ENCODE measurements at regions not wholly inside any gene's neighbourhood (a gene's known extent, or its start where the extent isn't known, plus 50 kb on each side); places are given as distances from the start of the nearest gene placed in this dataset.

DNA sequence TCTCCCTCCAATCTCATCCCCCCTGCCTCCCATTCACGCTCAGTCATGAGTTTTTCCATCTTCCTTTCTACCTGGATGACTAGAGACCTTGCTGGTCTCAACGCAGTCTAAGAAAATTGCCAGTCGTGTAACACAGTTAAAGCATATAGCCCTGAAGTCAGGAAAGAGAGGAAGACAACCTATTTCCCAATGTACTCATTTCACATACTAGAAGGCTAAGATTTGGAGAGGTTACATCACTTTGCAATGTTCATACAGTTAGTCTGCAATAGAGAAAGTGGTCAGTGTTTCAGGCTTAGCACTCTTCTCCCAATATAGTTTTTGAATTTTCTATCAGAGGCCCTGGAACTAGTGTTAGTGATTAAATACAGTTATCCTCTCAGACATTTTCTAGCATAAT is 278.6 kb downstream of the EDEM1 start:
- no peak for DNase-seq
- Histone ChIP-seq H3K36me3 (no peaks in the 10 kb centered on the region), H3K27ac (no peak overlapping the region), H3K27me3 (ENCODE audit: insufficient read depth, low read depth, severe bottlenecking) (peaks cover 33% of the 10 kb centered on the region), H3K9me3 (ENCODE audit: severe bottlenecking) (no peaks in the 10 kb centered on the region), H3K4me3 (ENCODE audit: low read depth, low read length) (no peak overlapping the region)
- TF ChIP-seq, protein P1, sequence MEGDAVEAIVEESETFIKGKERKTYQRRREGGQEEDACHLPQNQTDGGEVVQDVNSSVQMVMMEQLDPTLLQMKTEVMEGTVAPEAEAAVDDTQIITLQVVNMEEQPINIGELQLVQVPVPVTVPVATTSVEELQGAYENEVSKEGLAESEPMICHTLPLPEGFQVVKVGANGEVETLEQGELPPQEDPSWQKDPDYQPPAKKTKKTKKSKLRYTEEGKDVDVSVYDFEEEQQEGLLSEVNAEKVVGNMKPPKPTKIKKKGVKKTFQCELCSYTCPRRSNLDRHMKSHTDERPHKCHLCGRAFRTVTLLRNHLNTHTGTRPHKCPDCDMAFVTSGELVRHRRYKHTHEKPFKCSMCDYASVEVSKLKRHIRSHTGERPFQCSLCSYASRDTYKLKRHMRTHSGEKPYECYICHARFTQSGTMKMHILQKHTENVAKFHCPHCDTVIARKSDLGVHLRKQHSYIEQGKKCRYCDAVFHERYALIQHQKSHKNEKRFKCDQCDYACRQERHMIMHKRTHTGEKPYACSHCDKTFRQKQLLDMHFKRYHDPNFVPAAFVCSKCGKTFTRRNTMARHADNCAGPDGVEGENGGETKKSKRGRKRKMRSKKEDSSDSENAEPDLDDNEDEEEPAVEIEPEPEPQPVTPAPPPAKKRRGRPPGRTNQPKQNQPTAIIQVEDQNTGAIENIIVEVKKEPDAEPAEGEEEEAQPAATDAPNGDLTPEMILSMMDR (IDR thresholded peaks at IDR 0.05; ENCODE audit: low read depth, low read length), result no peak

DNA sequence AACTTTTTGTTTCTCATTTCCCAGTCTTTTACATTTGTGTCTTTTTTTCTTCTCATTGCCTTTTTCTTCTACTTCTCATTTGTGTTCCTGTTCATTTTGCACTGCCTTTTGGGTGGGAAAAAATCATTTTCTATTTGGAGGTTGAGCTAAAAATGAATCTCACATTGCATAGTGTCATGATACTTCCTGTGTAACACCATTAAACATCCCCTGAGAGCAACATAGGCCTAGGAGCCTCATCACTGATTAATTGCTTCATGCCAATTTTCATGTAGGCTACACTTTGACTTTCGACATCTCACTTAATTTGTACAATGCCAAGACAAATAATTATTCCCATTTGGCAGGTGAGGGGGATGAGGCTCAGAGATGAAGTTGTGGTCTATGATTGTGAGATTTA is 279.2 kb downstream of the EDEM1 start:
- no peaks in the 10 kb centered on the region for H3K36me3 ChIP-seq
- H3K4me3 ChIP-seq (ENCODE audit: low read depth, low read length), result no peak overlapping the region
- TF ChIP-seq, protein P1 (IDR thresholded peaks at IDR 0.05; ENCODE audit: low read depth, low read length), result no peak
- peaks cover 32% of the 10 kb centered on the region for H3K27me3 ChIP-seq (ENCODE audit: insufficient read depth, low read depth, severe bottlenecking)
- H3K9me3 ChIP-seq (ENCODE audit: severe bottlenecking), result no peaks in the 10 kb centered on the region
- no peak overlapping the region for H3K27ac ChIP-seq
- DNase-seq, result no peak

GRCh38 chr3:5473471-5473870 is 286.0 kb downstream of the EDEM1 start:
- no peak overlapping the region for H3K27ac ChIP-seq
- TF ChIP-seq, protein P1 (IDR thresholded peaks at IDR 0.05; ENCODE audit: low read depth, low read length), result no peak
- no peaks in the 10 kb centered on the region for H3K9me3 ChIP-seq (ENCODE audit: severe bottlenecking)
- no peak overlapping the region for H3K4me3 ChIP-seq (ENCODE audit: low read depth, low read length)
- H3K36me3 ChIP-seq, result no peaks in the 10 kb centered on the region
- peaks cover 37% of the 10 kb centered on the region for H3K27me3 ChIP-seq (ENCODE audit: insufficient read depth, low read depth, severe bottlenecking)
- DNase-seq, result no peak

DNA sequence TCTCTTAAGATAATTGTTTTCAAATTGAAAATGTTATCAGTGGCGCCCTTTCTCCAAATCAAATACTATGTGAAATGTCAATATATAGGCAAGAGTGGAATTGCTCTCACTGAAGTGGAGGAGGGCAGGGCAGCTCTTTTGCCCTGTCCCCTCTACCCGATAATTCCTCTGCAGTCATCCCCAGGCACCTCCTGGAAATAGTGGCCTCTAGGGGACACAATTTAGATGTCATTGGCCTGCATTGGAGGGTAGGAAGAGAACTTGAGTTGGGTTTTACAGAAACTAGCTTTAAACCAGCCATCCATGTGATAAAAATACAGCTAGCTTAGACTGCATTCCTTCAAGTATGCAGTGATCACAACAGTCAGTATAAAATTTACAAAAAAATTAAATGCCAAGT is 288.9 kb downstream of the EDEM1 start:
- Histone ChIP-seq H3K9me3 (ENCODE audit: severe bottlenecking) (no peaks in the 10 kb centered on the region), H3K27ac (no peak overlapping the region), H3K27me3 (ENCODE audit: insufficient read depth, low read depth, severe bottlenecking) (peaks cover 56% of the 10 kb centered on the region), H3K4me3 (ENCODE audit: low read depth, low read length) (no peak overlapping the region), H3K36me3 (no peaks in the 10 kb centered on the region)
- DNase-seq, result no peak
- TF ChIP-seq, protein P1 (IDR thresholded peaks at IDR 0.05; ENCODE audit: low read depth, low read length), result no peak

GRCh38 chr3:5479229-5479799 is 291.8 kb downstream of the EDEM1 start:
- no peaks in the 10 kb centered on the region for H3K36me3 ChIP-seq
- no peak overlapping the region for H3K27ac ChIP-seq
- H3K27me3 ChIP-seq (ENCODE audit: insufficient read depth, low read depth, severe bottlenecking), result peaks cover 61% of the 10 kb centered on the region
- no peak overlapping the region for H3K4me3 ChIP-seq (ENCODE audit: low read depth, low read length)
- H3K9me3 ChIP-seq (ENCODE audit: severe bottlenecking), result no peaks in the 10 kb centered on the region
- TF ChIP-seq, protein P1 (IDR thresholded peaks at IDR 0.05; ENCODE audit: low read depth, low read length), result no peak
- no peak for DNase-seq

- Histone ChIP-seq H3K27me3 (ENCODE audit: insufficient read depth, low read depth, severe bottlenecking) (peaks cover 62% of the 10 kb centered on the region), H3K9me3 (ENCODE audit: severe bottlenecking) (no peaks in the 10 kb centered on the region), H3K4me3 (ENCODE audit: low read depth, low read length) (no peak overlapping the region), H3K36me3 (no peaks in the 10 kb centered on the region), H3K27ac (no peak overlapping the region)
- TF ChIP-seq, protein P1 (IDR thresholded peaks at IDR 0.05; ENCODE audit: low read depth, low read length), result no peak
- DNase-seq, result no peak
Measured at GRCh38 chr3:5480190-5480589, 292.7 kb downstream of the EDEM1 start.

Measured in WERI-Rb-1 (cell line).